ENCODE measurements at regions not wholly inside any gene's neighbourhood (a gene's known extent, or its start where the extent isn't known, plus 50 kb on each side); places are given as distances from the start of the nearest gene placed in this dataset.

- no peak for DNase-seq (ENCODE audit: low read depth in 3 of 3)
Observed at GRCh38 chr2:12415536-12415935, 301.2 kb upstream of the TRIB2 start.

- DNase-seq (ENCODE audit: low read depth in 3 of 3), result peak; percentile 12 to 50 (median 33)
Observed at GRCh38 chr2:12416600-12416999, 300.1 kb upstream of the TRIB2 start.

GRCh38 chr2:12417786-12418185 is 298.9 kb upstream of the TRIB2 start:
- no peak for DNase-seq (ENCODE audit: low read depth in 3 of 3)

GRCh38 chr2:12419803-12420202 is 296.9 kb upstream of the TRIB2 start:
- DNase-seq (ENCODE audit: low read depth in 3 of 3), result no peak

- no peak for DNase-seq (ENCODE audit: low read depth in 3 of 3)
Observed at GRCh38 chr2:12421046-12421445, 295.7 kb upstream of the TRIB2 start.

- DNase-seq (ENCODE audit: low read depth in 3 of 3), result no peak
Observed at GRCh38 chr2:12424219-12424618, 292.5 kb upstream of the TRIB2 start.

GRCh38 chr2:12424809-12425208 is 291.9 kb upstream of the TRIB2 start:
- DNase-seq (ENCODE audit: low read depth in 3 of 3), result no peak

GRCh38 chr2:12428324-12428723 is 288.4 kb upstream of the TRIB2 start:
- DNase-seq (ENCODE audit: low read depth in 3 of 3), result no peak

- DNase-seq (ENCODE audit: low read depth in 3 of 3), result no peak
Observed at GRCh38 chr2:12428786-12429185, 287.9 kb upstream of the TRIB2 start.

GRCh38 chr2:12429779-12430406 is 286.8 kb upstream of the TRIB2 start:
- no peak for DNase-seq (ENCODE audit: low read depth in 3 of 3)

GRCh38 chr2:12430407-12431133 is 286.2 kb upstream of the TRIB2 start:
- peak in 2 of 3 experiments; percentile 20 to 32 for DNase-seq (ENCODE audit: low read depth in 3 of 3)

- no peak for DNase-seq (ENCODE audit: low read depth in 3 of 3)
Observed at GRCh38 chr2:12432985-12433625, 283.6 kb upstream of the TRIB2 start.

- DNase-seq (ENCODE audit: low read depth in 3 of 3), result no peak
Observed at GRCh38 chr2:12433626-12433990, 283.1 kb upstream of the TRIB2 start.

GRCh38 chr2:12434630-12435098 is 282.1 kb upstream of the TRIB2 start:
- DNase-seq (ENCODE audit: low read depth in 3 of 3), result no peak

GRCh38 chr2:12435430-12436222 is 281.1 kb upstream of the TRIB2 start:
- no peak for DNase-seq (ENCODE audit: low read depth in 3 of 3)

- DNase-seq (ENCODE audit: low read depth in 3 of 3), result no peak
Observed at GRCh38 chr2:12436483-12436882, 280.3 kb upstream of the TRIB2 start.

GRCh38 chr2:12436935-12437561 is 279.7 kb upstream of the TRIB2 start:
- no peak for DNase-seq (ENCODE audit: low read depth in 3 of 3)

GRCh38 chr2:12440731-12441130 is 276.0 kb upstream of the TRIB2 start:
- no peak for DNase-seq (ENCODE audit: low read depth in 3 of 3)

- no peak for DNase-seq (ENCODE audit: low read depth in 3 of 3)
Observed at GRCh38 chr2:12441750-12442475, 274.8 kb upstream of the TRIB2 start.

- no peak for DNase-seq (ENCODE audit: low read depth in 3 of 3)
Observed at GRCh38 chr2:12442476-12442847, 274.3 kb upstream of the TRIB2 start.
